ENCODE measurements at regions not wholly inside any gene's neighbourhood (a gene's known extent, or its start where the extent isn't known, plus 50 kb on each side); places are given as distances from the start of the nearest gene placed in this dataset.
"Not testable (repeated sequence)": the region's sequence is repeated elsewhere in the genome, so short reads cannot be mapped to it uniquely, and the experiment has no call there.

- no peak for DNase-seq (ENCODE audit: low read depth)
These were observed 545.8 kb downstream of the INSC start for GRCh38 chr11:15660496-15660895.

- DNase-seq (ENCODE audit: low read depth): no peak
These were observed 547.6 kb downstream of the INSC start for GRCh38 chr11:15662285-15662684.

GRCh38 chr11:15663777-15664218, 549.1 kb downstream of the INSC start:
- no peak for DNase-seq (ENCODE audit: low read depth)

GRCh38 chr11:15665368-15665871, 550.7 kb downstream of the INSC start:
- peak; percentile 3 for DNase-seq (ENCODE audit: low read depth)

GRCh38 chr11:15667127-15667725, 552.5 kb downstream of the INSC start:
- no peak for DNase-seq (ENCODE audit: low read depth)

GRCh38 chr11:15668718-15669117, 554.0 kb downstream of the INSC start:
- no peak for DNase-seq (ENCODE audit: low read depth)

- no peak for DNase-seq (ENCODE audit: low read depth)
These were observed 555.9 kb downstream of the INSC start for GRCh38 chr11:15670520-15671070.

- DNase-seq (ENCODE audit: low read depth): no peak
These were observed 556.5 kb downstream of the INSC start for GRCh38 chr11:15671216-15671615.

- DNase-seq (ENCODE audit: low read depth): no peak
These were observed 558.1 kb downstream of the INSC start for GRCh38 chr11:15672825-15673224.

GRCh38 chr11:15673408-15673831, 558.7 kb downstream of the INSC start:
- DNase-seq (ENCODE audit: low read depth): no peak

GRCh38 chr11:15674756-15675155, 560.0 kb downstream of the INSC start:
- no peak for DNase-seq (ENCODE audit: low read depth)

GRCh38 chr11:15675683-15676082, 561.0 kb downstream of the INSC start:
- DNase-seq (ENCODE audit: low read depth): no peak

- DNase-seq (ENCODE audit: low read depth): no peak
These were observed 562.5 kb downstream of the INSC start for GRCh38 chr11:15677181-15677580.

GRCh38 chr11:15683528-15683927, 568.8 kb downstream of the INSC start:
- DNase-seq (ENCODE audit: low read depth): no peak

GRCh38 chr11:15685306-15685705, 570.6 kb downstream of the INSC start:
- no peak for DNase-seq (ENCODE audit: low read depth)

GRCh38 chr11:15686259-15686658, 571.5 kb downstream of the INSC start:
- DNase-seq (ENCODE audit: low read depth): not testable (repeated sequence)

GRCh38 chr11:15687342-15687741, 572.6 kb downstream of the INSC start:
- no peak for DNase-seq (ENCODE audit: low read depth)

- no peak for DNase-seq (ENCODE audit: low read depth)
These were observed 573.6 kb downstream of the INSC start for GRCh38 chr11:15688351-15688792.

GRCh38 chr11:15690320-15690719, 575.6 kb downstream of the INSC start:
- DNase-seq (ENCODE audit: low read depth): no peak

GRCh38 chr11:15692739-15693138, 578.0 kb downstream of the INSC start:
- no peak for DNase-seq (ENCODE audit: low read depth)

GRCh38 chr11:15695096-15695721, 580.5 kb downstream of the INSC start:
- DNase-seq (ENCODE audit: low read depth): no peak

GRCh38 chr11:15696069-15696468, 581.3 kb downstream of the INSC start:
- no peak for DNase-seq (ENCODE audit: low read depth)

Measured in GM04503 (cell line).